ENCODE measurements at regions not wholly inside any gene's neighbourhood (a gene's known extent, or its start where the extent isn't known, plus 50 kb on each side); places are given as distances from the start of the nearest gene placed in this dataset.

DNA sequence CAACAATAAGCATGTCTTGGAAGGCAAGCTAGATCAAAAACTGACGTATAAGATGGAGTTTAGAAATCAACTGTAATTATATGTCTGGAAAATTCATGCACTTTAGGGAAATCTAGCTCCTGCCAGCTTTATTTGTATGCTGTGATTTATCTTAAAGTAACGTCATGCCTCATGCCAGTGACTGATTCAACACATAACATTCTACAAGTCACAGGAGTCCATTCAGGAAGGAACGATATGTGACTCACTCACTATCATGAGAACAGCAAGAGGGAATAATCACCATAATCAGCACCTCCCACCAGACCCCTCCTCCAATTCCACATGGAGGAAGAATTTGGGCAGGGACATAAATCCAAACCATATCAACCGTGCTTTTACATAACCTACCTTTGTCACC, 682.4 kb upstream of the ADAMTS5 start:
- DNase-seq: no peak

DNA sequence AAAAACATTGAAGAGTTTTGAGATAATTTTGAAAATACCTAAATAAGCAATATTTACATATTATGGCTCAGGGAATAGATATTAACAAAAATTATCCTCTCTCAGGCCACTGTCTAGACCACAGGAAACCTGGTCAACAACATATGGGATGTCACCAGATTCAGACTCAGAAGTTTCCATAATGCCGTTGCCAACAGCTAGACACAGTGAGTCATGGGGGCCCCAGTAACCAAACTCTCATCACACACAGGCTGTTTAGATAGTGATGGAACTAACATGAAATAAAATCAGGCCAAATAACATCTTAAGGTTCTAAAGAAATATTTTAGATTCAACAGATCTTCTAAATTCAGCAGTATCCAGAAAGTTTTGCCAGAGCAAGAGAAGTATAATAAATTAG, 681.7 kb upstream of the ADAMTS5 start:
- no peak for DNase-seq

DNA sequence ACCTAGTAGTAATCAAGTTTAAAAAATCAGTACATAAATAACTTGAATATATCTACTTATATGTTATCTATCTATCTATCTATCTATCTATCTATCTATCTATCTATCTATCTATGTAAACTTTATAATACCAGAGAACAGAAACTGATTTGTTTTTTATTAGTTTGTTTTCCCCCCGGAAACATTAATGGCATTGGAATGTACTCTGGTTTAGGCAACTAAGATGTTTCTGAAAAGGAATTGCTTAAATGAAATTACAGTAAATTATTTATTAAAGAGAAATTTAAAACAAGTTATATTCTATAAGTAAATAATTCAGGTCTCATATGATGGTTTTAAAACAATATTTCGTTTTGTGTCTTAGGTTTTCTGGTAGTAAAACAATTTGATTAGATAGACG, 681.0 kb upstream of the ADAMTS5 start:
- no peak for DNase-seq

DNA sequence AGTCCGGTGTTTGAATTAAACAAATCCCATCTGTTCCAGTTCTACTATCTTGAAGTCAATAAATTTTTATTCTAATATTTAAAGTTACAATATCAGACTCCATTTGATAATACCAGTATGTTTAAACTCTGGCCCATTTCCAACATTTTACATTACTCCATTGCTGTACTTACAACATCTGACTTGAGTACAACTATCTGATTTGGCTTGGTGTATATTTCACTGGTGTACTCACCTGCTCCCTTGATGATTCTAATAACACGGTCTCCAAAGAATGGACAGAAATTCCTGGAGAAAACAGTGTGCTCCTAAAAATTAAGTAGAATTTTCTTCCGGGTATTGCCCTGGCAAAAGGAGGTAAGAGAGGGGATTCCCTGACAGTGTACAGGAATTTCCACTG, 680.5 kb upstream of the ADAMTS5 start:
- DNase-seq: no peak

DNA sequence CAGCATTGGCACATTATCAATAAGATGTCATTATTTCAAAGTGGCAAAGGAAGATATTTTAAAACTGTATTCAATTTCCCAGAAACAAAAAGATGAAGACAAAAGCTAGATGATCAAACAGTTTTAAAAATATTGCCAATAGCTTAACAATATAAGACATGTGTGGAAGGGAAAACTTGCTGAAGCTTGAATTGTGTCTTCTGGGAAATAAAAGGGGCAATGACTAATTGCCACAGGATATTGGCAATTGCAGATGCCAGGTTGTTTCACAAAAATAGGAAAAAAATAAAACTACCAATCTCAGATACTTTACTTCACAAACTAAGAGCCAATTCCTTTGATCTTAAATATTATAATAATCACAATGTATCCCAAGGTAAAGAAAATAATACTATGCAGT, 679.8 kb upstream of the ADAMTS5 start:
- no peak for DNase-seq

DNA sequence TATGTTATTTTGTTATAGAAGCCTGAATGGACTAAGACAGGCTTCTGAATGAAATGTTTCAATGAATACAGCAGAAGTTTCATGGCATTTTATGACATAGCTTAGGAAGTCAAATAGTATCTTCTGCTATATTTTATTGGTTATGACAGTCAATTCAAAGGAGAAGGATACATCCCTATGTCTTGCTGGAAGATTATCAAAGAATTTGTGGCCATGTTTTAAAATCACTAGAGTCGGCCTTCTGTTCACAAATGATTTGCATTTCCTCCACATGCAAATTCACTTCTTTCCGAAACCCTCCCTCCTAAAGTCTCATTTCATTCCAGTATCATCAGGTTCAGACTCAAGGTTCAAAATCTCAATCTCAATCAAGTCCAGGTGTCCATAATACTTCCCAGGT, 679.2 kb upstream of the ADAMTS5 start:
- no peak for DNase-seq

DNA sequence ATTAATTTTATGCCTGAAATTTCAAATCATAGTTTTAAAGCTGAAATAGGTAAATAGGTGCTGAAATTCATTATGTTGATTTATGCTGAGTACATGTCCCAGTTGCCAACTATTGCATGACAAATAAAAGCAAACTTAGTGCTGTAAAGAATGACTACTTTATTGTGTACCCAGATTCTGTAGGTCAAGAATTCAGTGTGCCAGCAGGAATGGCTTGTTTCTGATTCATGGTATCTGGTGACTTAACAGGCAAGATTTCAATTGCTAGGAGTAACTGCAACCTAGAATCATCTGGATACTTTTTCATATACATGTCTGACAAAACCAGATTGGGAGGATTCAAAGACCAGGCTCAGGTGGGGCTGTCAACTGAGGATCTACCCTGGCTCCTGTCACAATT, 678.4 kb upstream of the ADAMTS5 start:
- no peak for DNase-seq

DNA sequence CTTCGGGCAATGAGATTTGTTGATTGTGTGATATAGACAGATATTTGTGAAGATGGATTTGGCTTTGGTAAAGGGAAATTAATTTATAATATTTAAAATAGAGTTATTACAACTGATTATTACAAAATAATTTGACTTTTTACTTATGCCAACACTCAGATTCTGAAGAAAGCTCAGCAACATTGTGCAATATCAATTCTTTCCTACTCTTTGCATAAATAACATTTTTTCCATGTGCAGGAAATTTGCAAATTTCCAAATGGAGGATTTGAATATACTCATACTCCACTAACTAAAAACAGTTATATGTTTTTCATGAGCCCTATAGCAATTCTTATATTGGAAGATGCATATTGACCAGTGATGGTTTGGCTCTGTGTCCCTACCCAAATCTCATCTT, 676.4 kb upstream of the ADAMTS5 start:
- no peak for DNase-seq

DNA sequence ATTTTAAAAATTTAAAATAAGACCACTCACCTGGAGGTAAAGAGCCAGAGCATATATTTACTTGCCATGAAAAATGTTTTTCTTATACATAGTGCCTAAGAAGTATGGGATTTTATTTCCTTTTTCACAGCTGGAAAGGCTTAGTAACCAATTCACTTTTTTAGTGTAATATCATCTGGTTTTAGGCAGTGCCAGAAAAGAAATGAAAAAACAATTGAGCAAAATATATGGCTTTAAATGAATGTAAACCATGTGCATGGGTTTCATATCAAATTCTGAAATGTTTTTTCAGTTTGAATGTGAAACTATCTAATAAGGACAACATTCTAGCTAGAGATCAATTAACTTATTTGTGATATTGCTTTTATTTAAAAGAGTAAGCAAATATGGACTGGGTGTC, 672.4 kb upstream of the ADAMTS5 start:
- DNase-seq: no peak

DNA sequence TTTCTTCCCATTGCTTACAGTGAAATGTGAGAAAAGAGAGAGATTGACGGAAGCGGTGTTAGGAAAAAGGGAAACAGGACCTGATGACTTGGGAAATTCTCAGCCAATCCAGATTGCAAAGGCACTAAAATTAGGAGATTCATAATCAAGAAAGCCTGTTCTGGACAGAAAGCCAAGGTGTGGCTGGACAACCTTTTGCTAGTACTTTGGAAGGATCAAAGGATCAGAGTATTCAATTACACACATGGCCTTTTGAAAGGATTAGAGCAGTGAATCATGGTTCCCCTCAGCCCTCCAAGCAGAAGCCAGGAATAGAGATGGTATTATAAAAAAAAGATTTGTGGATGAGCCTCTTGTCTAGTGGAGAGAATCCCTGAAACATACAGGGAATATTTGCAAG, 669.8 kb upstream of the ADAMTS5 start:
- no peak for DNase-seq

DNA sequence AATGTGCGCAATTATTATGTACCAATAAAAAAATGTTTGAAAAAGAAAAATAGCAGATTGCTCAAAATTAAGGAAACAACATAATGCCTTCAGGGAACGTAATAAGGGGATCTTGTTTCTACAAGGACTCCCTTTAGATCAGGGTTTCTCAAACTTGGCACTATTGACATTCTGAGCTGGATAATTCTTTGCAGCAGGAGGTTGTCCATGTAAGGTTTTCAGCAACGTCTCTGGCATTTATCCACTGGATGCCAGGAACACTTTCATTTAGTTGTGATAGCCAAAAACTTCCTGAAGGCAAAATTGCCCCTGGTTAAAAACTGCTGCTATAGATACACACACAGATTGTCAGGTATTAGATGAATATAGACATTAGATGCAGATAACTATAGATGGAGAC, 666.7 kb upstream of the ADAMTS5 start:
- no peak for DNase-seq

DNA sequence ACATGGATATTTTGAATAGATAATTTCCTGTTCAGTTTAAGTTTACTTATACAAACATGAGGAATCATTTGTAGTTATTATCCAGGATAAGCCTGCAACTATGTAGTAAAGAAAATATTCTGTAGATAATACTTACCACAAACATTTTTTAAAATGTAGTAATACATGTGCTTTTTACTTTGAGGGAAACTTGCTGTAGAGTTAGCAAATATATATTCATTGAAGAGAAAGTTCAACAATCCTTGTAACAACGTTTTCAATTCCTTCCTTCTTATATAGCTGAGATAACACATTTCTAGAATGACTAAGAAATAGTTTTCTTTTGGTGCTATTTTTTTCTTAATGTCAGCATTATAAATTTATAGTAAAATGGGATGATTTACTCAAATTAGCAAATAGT, 664.6 kb upstream of the ADAMTS5 start:
- DNase-seq: no peak

DNA sequence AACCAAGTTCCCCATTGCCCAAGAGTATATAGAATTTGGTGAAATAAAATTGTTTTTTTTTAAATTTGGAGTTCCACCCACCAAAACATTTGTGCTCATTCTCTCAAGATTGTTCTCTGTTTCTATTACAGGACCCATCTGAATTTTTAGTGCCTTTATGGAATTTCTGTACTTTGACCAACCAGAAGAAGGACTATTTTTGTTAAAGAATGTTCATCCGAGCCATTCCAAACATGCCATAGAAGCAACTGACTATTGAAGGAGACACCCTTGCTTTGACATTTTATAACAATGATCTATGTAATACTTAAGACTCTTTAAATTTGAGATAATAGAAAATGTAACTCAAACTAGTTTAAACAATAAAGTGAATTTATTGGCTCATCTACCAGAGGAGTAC, 655.7 kb upstream of the ADAMTS5 start:
- DNase-seq: no peak

DNA sequence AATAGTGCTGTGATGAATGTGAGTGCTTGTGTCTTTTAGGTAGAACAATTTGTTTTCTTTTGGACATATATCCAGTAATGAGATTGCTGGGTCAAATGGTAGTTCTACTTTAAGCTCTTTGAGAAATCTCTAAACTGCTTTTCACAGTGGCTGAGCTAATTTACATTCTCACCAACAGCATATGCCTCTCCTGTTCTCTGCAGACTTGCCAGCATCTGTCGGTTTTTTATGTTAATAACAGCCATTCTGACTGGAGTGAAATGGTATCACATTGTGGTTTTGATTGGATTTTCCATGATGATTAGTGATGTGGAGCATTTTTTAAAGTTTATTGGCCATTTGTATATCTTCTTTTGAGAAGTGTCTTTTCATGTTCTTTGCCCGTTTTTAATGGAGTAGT, 647.3 kb upstream of the ADAMTS5 start:
- no peak for DNase-seq

DNA sequence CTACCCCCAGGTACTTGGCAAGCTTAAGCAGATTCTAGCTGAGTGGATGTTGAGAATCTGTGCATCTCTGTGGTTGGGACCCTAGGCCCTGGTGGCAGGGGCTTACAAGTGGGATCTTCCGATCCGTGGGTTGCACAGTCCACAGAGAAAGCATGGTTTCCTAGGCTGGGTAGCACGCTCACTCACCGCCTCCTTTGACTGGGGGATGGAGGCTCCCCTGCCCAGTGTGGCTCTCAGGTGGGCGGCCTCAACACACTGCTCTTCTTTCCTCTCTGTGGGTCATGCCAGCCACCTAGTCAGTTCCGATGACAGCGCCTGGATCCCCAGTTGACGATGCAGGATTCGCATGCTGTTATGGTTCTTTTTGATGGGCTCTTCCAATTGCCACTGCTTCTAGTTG, 639.5 kb upstream of the ADAMTS5 start:
- no peak for DNase-seq

DNA sequence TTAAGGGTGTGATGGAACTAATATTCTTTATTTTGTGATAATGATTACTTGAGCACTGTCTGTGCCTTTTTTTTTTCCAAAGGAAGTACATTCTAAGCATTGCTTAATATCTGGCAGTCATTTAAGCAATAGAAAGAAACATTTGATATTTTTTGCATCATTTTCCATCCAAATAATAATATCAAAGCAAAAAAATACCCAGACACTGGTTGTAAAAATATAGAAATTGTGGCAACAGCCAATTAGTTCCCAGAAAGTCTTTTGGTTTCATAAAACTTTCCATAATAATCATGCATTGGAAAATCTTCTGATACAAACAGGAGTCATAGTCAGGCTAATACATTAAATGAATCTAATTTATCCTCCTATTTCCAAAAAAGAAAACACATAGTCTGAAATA, 629.3 kb upstream of the ADAMTS5 start:
- DNase-seq: no peak

DNA sequence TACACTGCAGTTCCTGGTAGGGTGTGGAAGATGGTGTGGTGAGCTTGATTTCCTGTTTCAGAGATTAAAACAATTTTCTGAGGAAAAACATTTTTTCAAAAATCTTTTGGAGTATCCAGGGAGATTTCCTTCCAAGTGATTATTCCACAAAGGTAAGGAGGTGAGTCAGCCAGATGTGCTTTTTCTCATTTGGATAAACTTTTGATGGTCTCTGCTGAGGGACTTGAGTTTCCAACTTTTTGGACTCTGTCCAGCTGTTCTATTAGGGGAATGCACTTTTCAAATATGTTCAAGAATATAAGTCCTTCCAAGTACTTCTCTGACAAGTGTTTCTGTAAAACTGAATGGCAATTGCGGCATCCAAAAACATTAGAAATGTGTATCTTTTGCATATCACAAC, 628.8 kb upstream of the ADAMTS5 start:
- no peak for DNase-seq

DNA sequence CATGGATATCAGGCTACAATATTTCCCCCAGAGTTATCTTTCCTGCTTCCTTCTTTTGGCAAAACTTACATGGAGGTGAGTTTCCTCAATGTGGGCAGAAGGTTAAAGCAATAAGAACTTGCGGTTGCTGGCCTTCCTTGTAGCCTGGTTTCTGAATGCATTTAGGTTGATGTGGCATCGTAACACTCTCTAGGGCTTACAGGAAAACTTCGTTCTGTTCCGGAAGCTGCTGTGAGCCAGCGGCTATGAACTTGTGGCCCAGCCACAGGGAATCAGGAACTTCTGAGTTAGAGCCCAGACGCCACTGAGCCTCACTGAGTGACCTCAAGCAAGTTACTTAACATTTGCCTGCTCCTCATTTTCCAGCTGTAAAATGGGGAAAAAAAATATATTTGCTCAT, 623.4 kb upstream of the ADAMTS5 start:
- no peak for DNase-seq

DNA sequence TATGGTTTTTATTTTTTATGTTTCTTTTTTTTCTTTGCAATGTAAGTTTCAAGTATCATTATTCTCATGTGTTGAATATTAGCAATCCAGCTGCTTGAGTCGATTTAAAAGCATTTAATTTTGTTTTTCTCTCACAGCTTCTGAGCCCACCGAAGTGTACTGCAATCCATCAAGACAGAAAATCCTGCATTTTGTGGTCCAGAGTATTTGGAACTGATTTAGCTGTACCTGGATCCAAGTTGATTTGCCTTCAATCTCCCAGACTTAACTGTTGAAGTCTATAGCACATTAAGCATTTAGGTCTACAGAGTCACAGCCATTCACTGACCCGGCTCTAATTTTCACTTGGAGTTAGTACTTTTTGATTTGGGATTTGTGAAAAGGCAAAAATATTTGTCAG, 622.9 kb upstream of the ADAMTS5 start:
- no peak for DNase-seq

DNA sequence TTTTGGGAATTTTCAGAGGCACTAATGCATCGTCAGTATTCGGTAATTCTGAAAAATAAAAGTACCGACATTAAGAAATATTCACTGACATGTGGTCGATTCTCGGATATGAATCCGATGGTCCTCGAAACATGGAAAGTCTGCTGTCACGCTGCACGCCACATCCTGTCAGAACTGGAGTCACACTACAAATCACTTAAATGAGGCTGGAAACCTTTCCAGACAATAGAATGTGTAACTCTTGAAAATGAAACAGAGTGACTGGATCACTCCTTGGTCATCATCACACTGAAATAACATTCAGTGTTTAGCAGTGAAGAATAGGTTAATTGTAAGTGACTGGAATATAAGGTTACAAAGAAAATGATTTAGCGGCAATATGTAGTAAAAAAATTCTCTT, 620.1 kb upstream of the ADAMTS5 start:
- no peak for DNase-seq

DNA sequence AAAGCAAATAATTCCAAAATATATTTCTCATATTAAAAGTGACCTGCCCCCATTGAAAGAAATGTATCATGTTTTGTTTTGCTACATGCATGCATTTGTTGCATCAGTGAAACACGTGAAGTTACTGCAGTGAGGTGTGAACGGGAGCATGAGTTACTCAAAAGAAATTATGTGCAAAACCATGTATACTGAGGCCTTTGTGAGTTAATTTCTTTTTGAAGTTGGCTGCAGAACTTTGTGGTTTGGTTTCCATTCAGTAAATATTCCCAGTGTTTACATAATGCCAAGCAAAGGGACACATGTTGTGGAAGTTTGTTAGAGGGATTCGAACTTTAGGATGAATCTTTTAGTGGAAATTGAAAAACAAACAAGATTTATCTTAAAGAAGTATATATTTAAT, 619.4 kb upstream of the ADAMTS5 start:
- DNase-seq: no peak

DNA sequence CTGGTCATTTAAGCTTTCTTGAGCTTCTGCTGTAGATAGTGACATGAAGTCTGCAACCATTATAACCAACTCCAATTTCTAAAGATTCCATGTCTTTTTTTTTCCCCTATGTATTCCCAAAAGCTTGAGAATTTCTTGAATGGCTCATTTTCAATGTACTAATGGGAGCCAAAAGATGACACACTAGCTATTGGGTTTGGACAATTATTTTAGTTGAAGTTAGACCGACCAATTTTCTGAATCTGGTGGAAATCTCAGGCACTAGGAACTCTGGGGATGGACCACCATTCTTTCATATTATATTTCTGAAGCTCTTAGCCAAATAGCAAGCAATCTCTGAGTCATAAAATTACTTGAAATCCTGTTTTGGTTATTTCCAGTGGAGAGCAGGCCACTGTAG, 617.4 kb upstream of the ADAMTS5 start:
- no peak for DNase-seq

DNA sequence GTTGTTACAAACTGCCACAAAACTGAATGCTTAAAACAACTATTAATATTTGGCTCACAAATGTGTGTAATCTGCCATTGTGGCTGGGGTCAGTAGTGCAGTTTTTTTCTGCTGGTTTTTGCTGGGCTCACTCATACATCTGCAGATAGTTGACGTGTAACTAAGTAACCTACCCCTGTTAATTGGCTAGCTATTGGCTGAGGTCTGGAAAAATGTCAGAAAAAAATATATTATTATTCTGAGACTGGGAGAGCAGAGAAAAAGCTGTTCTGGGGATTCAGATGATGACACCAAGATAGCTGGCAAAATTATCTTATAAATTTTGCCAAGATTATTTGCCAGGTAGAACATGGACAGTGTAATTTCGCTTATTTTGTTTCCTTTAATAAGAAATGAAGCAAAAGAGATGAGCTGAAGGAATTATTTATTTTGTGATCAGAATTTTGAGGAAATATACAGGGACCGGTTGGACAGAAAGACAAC, 616.1 kb upstream of the ADAMTS5 start:
- DNase-seq: no peak

DNA sequence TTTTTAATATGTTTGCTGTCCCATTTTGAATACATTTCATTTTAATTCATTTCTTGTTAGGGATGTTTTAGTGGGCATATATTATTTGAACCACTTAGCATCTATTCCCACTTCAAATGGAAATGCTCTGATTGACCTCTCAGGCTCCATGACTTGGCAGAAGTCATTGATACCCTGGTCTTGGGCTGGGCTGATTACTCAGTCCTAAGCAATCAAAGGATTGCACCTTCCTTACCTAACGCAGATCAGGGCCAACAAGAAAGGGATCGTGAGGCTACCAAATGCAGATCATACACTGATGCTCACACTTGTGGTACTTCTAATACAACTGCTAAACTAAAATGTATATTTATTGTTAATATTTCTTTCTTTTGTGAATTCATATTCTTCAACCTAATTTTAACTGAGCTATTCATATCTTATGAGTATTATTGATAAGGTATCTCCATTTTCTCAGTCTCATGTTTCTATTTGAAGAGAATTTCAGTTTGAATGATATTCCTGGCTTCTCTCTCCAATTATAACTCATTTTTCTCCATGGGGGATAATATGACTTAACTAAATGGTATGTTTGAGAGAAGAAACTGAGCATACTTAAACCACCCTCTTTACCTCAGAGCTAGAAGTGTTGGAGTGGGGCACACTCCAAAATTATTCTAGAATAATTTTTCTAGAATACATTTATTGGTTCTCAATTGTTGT, 615.5 kb upstream of the ADAMTS5 start:
- DNase-seq: no peak

DNA sequence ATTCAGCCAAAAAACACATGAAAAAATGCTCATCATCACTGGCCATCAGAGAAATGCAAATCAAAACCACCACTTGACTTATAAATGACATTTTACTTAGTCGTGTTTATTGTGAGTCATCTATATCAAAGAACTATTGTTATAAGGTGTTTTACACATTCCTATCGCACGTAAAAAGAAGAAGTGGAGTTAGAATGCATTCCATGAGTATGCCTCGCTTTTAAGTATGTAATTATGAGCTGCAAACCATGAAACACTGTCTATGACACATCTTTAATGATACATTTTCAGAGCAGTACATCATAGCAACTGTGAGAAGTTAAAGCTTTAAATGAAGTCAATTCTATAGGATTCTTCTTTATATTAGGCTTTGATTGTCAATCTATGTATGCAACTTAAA, 614.3 kb upstream of the ADAMTS5 start:
- DNase-seq: no peak

DNA sequence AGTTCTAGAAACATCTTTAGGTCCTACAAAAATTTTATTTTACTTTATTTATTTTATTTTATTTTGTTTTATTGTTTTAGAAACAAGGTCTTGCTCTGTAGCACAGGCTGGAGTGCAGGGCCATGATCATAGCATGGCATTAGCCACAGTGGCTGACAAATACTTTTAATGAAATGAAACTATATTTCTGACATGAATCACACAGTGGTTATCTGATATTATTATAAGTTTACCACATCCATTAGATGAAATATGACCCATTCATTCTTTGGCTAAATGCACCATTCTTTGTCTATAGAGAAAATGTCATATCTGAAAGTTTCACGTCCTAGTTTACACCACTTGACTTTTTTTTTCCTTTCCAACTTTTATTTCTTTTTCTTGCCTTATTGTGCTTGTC, 613.4 kb upstream of the ADAMTS5 start:
- DNase-seq: no peak

Measured in activated CD4-positive, alpha-beta T cell treated with anti-CD3 and anti-CD28 coated beads, Interleukin-2, amount 50 U/mL, for 4 hours (primary cell).